ENCODE measurements at regions not wholly inside any gene's neighbourhood (a gene's known extent, or its start where the extent isn't known, plus 50 kb on each side); places are given as distances from the start of the nearest gene placed in this dataset.
A peak's percentile ranks its signal among the peaks of the same experiment; 100 is the strongest.

DNA sequence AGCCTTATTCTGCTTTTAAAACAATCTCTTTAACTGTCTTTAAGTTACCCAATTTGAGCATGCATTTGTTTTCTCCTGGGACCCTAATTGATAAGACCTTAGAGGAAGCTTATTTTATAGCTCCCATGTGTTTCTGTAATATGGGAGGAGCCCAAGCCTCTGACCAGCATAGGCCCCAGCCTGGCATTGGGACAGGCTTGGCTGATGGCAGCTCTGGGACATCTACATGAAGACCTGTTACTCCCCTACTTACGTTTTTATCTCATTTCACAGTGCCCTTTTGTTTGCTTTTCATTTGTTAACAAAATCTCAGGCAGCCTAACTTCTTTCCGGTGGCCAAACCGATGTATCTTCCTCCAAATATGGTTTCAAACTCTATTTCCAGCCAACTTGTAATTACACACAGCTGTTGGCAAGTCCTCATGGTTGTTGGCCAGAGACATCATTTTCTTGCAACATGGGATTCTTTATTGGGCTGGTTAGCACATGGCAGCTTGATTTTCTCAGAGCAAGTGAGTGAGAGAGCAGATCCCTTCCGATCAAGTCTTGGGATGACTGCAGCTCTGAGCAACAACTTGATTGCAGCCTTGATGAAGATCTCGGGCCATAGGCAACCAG, 1117.5 kb downstream of the AACS start:
- peaks cover 2% of the 10 kb centered on the region for H3K36me3 Mint-ChIP-seq
- peak overlapping the region in 1 of 3 donors; percentile 15 for H3K27ac Mint-ChIP-seq
- H3K27me3 Mint-ChIP-seq, result no peaks in the 10 kb centered on the region
- no peak overlapping the region for H3K4me3 Mint-ChIP-seq
- H3K9me3 Mint-ChIP-seq, result peaks cover 0 to 7% (median 2%) of the 10 kb centered on the region in 3 donors
- no peaks in the 10 kb centered on the region for H3K4me1 Mint-ChIP-seq

DNA sequence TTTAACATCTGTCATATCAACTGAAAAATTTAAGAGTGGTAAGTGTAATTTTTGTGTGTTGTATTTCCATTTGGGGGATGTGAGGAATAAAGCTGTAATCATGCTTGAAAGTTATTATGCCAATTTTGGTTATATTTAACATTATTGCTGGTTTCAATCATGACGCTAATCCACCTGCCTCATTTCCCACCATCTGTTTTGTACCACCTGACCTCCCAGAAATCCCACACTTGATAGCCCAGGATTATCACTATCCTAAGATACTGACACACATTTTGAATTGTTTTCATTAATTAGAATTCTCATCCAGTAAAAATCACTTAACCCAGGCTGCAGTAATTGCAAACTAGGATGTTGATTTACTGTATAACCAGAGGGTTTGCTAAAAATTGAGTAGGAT, 1119.8 kb downstream of the AACS start:
- H3K9me3 Mint-ChIP-seq, result peaks cover 2 to 7% (median 6%) of the 10 kb centered on the region in 3 donors
- H3K36me3 Mint-ChIP-seq, result peaks cover 2% of the 10 kb centered on the region
- H3K27ac Mint-ChIP-seq, result no peak overlapping the region
- H3K4me3 Mint-ChIP-seq, result no peak overlapping the region
- H3K27me3 Mint-ChIP-seq, result peaks cover 2% of the 10 kb centered on the region
- no peaks in the 10 kb centered on the region for H3K4me1 Mint-ChIP-seq

DNA sequence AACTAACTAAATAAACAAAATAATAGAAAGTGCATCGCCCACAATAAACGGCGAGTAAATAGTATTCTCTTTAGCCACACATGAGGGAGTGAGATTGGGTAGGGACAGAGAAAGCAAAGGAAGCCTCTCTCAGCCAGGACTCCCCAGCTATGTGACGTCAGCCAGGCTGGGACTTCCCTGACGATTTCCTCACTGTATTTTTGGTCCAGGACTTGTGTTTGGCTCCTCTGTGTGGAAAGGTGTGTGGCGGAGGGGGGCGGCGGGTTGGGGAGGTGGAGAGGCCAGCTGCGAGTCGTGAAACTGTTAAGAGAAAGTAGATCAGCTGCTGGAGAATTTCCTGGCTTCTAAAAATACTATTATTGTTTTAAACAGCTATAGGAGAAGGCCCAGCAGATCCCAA, 1124.6 kb downstream of the AACS start:
- Mint-ChIP-seq H3K36me3 (no peaks in the 10 kb centered on the region), H3K9me3 (peaks cover 2 to 5% (median 2%) of the 10 kb centered on the region in 3 donors), H3K27ac (no peak overlapping the region), H3K4me3 (no peak overlapping the region), H3K27me3 (peaks cover 9% of the 10 kb centered on the region), H3K4me1 (peaks cover 0 to 8% (median 3%) of the 10 kb centered on the region in 3 donors)

DNA sequence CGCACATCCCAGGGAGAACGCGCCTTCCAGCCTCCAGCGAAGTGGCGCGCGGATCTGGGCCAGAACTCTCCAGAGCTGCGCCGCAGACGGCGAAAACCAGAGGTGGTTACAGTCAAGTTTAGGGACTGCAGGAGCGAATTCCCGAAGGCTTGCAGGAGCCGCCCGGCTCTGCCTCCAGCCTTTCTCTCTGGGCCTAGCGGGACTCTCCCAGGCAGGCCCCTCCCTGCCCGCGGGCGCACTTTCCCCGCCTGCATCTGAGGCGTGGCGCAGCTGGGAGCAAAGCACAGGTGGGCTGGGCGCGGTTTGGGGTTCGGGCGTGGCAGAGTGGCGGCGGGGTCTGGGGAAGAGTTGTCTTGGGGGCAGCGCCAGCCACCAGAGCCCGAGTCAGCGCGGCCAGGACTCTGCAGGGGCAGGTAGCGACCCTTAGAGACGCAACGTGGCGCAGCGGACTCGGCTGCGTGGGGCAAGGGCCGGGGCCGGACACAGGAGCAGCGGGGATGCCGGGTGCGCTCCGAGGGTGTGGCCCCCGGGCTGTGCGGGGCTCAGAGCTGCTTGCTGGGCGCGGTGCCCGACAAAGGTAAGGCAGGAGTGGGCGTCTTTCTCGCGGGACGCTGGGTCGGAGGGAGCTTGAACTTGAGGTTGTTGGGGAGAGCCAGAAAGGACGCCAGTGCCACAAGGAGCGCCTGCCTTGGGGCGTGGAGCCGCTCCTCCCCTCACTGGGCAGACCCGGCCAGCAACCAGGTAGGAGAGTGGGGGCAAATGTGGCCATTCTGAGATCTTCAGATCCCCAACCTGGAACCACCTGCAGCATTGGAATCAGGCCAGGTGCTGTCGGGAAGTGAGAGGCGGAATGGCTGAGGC, 1126.0 kb downstream of the AACS start:
- no peak overlapping the region for H3K27ac Mint-ChIP-seq
- peaks cover 0 to 9% (median 3%) of the 10 kb centered on the region in 3 donors for H3K4me1 Mint-ChIP-seq
- H3K4me3 Mint-ChIP-seq, result peak overlapping the region in 3 of 4 donors; percentile 17 to 60 (median 45)
- H3K27me3 Mint-ChIP-seq, result peaks cover 9% of the 10 kb centered on the region
- H3K9me3 Mint-ChIP-seq, result peaks cover 3 to 5% (median 4%) of the 10 kb centered on the region in 3 donors
- no peaks in the 10 kb centered on the region for H3K36me3 Mint-ChIP-seq

DNA sequence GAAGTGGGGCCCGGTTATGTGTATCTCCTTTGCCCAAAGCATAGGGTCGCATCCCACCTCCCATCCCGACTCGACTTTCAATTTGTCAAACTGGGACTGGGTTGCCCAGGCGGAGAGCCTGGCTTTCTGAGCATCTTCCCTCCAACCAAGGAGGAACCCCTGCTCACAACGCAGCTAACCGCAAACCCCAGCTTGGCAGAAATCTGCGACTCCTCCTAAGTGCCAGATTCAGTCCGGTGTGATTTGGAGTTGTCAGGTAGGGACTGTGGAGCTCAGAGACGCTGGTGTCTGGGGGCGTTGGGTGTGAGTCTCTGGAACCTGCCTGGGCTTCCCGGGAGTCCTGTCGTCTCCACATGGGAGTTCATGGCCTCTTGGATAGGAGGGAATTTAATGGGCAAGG, 1126.7 kb downstream of the AACS start:
- peaks cover 4 to 6% (median 5%) of the 10 kb centered on the region in 3 donors for H3K9me3 Mint-ChIP-seq
- no peaks in the 10 kb centered on the region for H3K36me3 Mint-ChIP-seq
- H3K4me3 Mint-ChIP-seq, result peak overlapping the region in 2 of 4 donors; percentile 60
- H3K27me3 Mint-ChIP-seq, result peaks cover 9% of the 10 kb centered on the region
- no peak overlapping the region for H3K27ac Mint-ChIP-seq
- H3K4me1 Mint-ChIP-seq, result peaks cover 0 to 10% (median 5%) of the 10 kb centered on the region in 3 donors

DNA sequence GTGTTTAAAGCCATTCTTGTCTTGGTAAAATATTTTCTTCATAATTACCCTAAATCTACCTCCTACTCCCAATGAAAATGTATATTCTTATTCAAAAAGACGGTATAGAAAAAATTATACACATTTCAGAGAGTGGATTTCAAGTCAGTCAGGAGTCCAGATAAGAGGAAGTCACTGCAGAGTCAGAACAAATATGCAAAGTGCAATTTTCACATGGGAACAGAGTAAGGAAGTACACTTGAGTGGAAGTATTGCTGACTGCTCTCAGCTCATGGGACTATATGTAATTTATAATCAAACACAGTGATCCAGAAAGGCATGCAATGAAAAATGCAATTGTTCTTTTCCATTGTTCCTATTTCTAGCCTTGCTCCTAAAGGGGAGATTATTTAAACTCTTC, 1128.0 kb downstream of the AACS start:
- Mint-ChIP-seq H3K27ac (peak overlapping the region in 1 of 3 donors; percentile 16), H3K27me3 (peaks cover 9% of the 10 kb centered on the region), H3K9me3 (peaks cover 1 to 6% (median 5%) of the 10 kb centered on the region in 3 donors), H3K36me3 (no peaks in the 10 kb centered on the region), H3K4me1 (peaks cover 0 to 10% (median 5%) of the 10 kb centered on the region in 3 donors), H3K4me3 (peak overlapping the region in 1 of 4 donors; percentile 91)

DNA sequence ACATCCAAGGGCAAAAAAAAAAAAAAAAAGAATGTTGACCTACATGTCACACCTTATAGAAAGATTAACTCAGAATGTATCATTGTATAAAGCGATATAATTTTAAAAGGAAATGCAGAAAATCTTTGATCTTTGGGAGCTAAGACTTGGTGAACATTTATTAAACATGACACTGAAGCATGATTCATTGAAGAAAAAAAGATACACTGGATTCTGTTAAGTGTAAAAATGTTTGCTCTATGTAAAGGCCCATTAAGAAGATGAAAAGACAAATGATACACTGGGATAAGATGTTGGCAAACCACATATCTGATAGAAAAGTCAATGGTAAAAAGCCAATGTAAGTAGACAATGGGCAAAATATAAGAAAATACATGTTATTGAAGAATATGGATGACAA, 1131.0 kb downstream of the AACS start:
- Mint-ChIP-seq H3K27ac (no peak overlapping the region), H3K4me1 (peaks cover 0 to 9% (median 5%) of the 10 kb centered on the region in 3 donors), H3K36me3 (no peaks in the 10 kb centered on the region), H3K4me3 (no peak overlapping the region), H3K9me3 (peaks cover 0 to 4% (median 2%) of the 10 kb centered on the region in 3 donors), H3K27me3 (no peaks in the 10 kb centered on the region)

DNA sequence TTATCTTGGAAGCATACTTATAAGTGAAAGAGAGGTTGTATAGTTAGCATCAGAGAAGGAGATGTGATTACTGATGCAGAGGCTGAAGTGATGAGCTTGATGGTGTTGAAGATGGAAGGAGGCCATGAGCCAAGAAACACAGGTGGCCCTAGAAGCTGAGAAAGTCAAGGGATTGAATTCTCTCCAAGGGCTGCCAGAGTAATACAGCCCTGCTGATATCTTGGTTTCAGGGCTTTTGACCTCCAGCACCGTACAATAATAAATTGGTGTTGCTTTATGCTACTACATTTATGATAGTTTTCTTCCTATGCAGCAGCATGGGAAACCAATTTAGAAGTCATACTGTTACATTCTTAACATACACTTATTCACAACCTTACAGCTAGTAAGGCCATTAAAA, 1133.3 kb downstream of the AACS start:
- Mint-ChIP-seq H3K4me1 (peaks cover 0 to 2% (median 2%) of the 10 kb centered on the region in 3 donors), H3K36me3 (no peaks in the 10 kb centered on the region), H3K9me3 (peaks cover 0 to 7% (median 4%) of the 10 kb centered on the region in 3 donors), H3K27me3 (no peaks in the 10 kb centered on the region), H3K4me3 (no peak overlapping the region), H3K27ac (no peak overlapping the region)

DNA sequence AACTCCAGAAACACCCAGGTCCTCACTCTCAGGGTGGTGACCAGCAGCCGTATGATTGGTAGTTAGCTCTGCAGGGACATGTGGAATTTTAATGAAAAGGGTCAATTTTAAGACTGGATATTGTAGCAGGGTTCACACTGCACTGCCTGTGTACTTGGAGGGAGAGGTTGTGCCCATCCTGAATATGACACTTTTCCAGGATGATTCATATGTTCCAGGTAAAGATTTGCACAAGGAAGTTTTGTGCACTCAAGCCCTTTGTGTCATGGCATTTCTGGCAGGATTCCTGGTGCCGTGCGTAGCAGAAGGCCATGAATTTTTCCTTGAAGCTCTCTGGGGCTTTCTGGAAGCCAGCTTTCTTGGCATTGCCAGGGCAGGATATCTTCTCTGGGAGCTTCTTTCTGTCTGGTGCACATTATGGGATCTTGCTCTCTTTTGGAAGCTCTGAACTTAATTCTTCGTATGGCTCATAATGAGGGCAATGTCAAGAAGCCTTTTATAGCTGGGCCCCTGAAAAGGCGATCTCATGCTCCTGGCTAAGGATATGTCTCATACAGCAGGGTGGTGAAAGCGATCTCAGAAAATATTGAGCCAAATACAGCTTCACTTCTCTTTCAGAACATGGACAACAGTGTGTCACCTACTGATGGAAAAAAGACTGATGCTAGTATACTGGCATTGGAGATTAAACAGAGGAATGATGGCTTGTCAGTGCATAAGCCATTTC, 1133.9 kb downstream of the AACS start:
- H3K4me1 Mint-ChIP-seq, result peaks cover 0 to 2% (median 2%) of the 10 kb centered on the region in 3 donors
- H3K9me3 Mint-ChIP-seq, result peaks cover 0 to 7% (median 4%) of the 10 kb centered on the region in 3 donors
- no peaks in the 10 kb centered on the region for H3K36me3 Mint-ChIP-seq
- no peaks in the 10 kb centered on the region for H3K27me3 Mint-ChIP-seq
- no peak overlapping the region for H3K4me3 Mint-ChIP-seq
- H3K27ac Mint-ChIP-seq, result no peak overlapping the region

DNA sequence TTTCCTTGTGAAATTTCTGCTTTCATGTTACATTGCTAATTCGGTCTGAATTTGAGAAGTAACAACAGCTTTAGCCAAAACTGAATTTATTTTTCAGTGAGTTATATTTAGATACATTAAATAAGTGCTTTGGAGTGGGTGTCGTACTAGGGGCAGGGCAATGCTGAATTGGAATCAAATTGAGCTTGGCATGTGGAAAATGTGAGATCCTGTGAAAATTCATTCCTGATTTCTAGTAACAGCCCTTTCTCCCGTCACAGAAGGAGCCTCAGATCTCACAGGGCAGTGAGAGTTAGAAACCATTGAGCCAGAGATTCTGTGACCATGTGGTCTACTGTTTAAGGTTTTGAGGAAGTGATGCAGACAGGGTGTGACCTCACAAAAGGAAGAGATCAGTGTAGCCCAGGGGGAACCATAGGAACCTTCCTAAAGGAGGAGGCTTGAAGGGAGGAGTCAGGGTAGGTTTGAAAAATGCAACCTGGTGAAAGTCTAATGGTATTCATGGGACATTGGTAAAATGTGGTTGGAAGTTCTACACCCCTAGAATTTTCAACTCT, 1136.8 kb downstream of the AACS start:
- Mint-ChIP-seq H3K4me1 (no peaks in the 10 kb centered on the region), H3K4me3 (no peak overlapping the region), H3K9me3 (peaks cover 2 to 7% (median 7%) of the 10 kb centered on the region in 3 donors), H3K27ac (no peak overlapping the region), H3K36me3 (no peaks in the 10 kb centered on the region), H3K27me3 (no peaks in the 10 kb centered on the region)

DNA sequence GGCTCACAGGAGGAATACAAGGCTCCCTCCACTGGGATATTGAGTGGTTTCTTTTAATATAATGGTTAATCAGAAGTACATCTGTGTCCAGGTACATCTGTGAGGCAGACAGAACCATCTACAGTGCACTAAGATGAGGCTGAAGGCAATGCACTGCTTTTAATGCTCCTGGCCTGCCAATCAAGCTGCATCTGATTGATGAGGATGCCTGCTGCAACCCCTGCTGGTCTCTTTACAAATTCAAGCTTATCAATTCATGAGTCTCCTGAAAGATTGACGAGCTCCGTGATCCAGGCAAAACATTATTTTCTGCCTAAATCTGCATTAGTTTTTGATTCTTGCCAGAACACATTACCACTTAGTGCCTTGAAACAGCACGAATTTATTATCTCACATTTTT, 1139.1 kb downstream of the AACS start:
- Mint-ChIP-seq H3K27ac (no peak overlapping the region), H3K27me3 (no peaks in the 10 kb centered on the region), H3K9me3 (peaks cover 2 to 7% (median 7%) of the 10 kb centered on the region in 3 donors), H3K36me3 (no peaks in the 10 kb centered on the region), H3K4me1 (no peaks in the 10 kb centered on the region), H3K4me3 (no peak overlapping the region)

DNA sequence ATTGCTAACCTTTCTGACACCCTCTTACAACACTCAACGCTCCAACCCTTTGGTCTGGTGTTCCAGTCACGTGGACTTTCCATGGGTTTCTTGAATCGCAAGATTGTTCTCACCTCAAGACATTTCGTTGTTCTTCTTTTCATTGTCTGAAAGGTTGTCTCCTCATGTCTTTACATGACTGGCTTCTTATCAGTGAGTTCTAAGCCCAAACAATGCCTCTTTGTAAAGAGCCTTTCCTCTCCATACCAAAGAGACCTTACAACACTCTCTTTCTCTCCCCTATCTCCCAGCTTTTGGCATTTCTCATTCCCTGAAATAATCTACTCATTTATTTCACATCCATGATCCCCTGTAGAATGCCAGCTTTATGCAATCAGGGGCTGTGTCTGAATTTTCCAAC, 1144.8 kb downstream of the AACS start:
- Mint-ChIP-seq H3K27ac (no peak overlapping the region), H3K36me3 (no peaks in the 10 kb centered on the region), H3K27me3 (no peaks in the 10 kb centered on the region), H3K9me3 (peaks cover 0 to 10% (median 6%) of the 10 kb centered on the region in 3 donors), H3K4me1 (no peaks in the 10 kb centered on the region), H3K4me3 (no peak overlapping the region)

DNA sequence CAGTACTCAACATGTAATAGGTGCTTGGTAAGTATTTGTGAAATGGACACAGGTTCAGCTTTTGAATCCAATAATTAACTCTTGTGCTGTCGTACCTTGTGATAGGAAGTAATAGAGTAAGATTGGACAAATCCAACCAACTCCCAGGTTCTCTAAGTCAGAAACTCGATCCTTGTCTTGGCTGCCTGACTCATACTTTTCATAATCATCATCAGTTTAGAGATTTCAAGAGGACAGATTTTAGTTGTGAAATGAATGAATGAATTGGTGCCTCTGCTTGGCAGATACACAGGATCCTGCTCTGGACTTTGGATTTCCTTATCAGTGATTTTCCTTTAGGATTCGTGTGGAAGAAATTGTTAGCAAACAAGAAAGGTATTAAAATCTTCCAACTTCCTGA, 1145.2 kb downstream of the AACS start:
- no peaks in the 10 kb centered on the region for H3K4me1 Mint-ChIP-seq
- no peaks in the 10 kb centered on the region for H3K36me3 Mint-ChIP-seq
- H3K27me3 Mint-ChIP-seq, result no peaks in the 10 kb centered on the region
- peaks cover 0 to 10% (median 6%) of the 10 kb centered on the region in 3 donors for H3K9me3 Mint-ChIP-seq
- H3K27ac Mint-ChIP-seq, result no peak overlapping the region
- H3K4me3 Mint-ChIP-seq, result no peak overlapping the region

DNA sequence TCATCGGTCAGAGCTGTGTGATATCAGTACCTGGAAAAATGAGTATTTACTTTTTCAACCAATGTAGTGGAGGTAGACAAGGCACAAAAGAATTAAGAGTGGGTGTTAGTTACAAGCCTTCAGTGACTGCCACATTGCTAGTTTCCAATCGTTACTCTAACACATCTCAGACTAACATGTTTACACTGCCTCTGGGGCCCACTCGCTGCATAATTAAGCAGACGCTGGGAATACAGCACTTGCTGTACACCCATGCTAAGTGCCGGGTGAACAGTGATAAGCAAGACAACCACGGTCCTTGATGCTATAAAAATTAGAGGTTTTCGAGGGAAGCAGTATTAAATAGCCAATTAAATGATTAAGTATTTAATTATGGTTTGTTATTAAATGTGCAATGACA, 1147.6 kb downstream of the AACS start:
- Mint-ChIP-seq H3K36me3 (no peaks in the 10 kb centered on the region), H3K27me3 (no peaks in the 10 kb centered on the region), H3K4me3 (no peak overlapping the region), H3K27ac (no peak overlapping the region), H3K9me3 (peaks cover 0 to 6% (median 2%) of the 10 kb centered on the region in 3 donors), H3K4me1 (no peaks in the 10 kb centered on the region)

DNA sequence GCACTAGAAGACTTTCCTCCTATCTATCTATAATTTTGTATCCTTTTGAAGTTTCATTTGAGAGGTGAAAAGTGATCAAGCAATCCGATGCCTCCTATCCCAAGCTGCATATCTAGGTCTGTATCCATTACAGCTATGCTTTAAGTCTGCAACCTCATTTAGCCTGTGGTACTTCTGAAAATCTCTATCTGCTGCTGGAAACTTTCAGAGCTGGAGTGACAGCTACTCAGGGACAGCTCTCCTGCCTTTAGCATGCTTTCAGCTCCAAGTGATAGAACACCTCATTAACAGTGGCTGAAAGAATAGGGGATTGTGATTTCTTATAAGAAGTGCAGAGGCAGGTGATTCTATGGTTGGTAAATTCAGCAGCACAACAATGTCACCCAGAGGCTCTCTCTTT, 1153.5 kb downstream of the AACS start:
- no peaks in the 10 kb centered on the region for H3K27me3 Mint-ChIP-seq
- H3K9me3 Mint-ChIP-seq, result peaks cover 0 to 7% (median 2%) of the 10 kb centered on the region in 3 donors
- no peaks in the 10 kb centered on the region for H3K36me3 Mint-ChIP-seq
- no peak overlapping the region for H3K27ac Mint-ChIP-seq
- H3K4me1 Mint-ChIP-seq, result no peaks in the 10 kb centered on the region
- no peak overlapping the region for H3K4me3 Mint-ChIP-seq

Data from IgD-negative memory B cell (primary cell).